H9 (cell line): ENCODE measurements at regions not wholly inside any gene's neighbourhood (a gene's known extent, or its start where the extent isn't known, plus 50 kb on each side); places are given as distances from the start of the nearest gene placed in this dataset.

Source experiments
- DNase-seq: peaks from one replicate; pipeline ENCODE4 v3.0.0-alpha.2; 2017
- H2AFZ ChIP-seq: one replicate; pipeline ENCODE4 v1.6.1; 2013; ENCODE audit warnings: mild to moderate bottlenecking, low read length, control low read depth, moderate library complexity
- H2AK5ac ChIP-seq: 2 replicates; pipeline ENCODE4 v1.6.1; 2013; ENCODE audit warnings: low read length, control low read depth, mixed read lengths; ENCODE audit not compliant: insufficient read length
- H2BK120ac ChIP-seq: one replicate; pipeline ENCODE4 v1.6.1; 2013; ENCODE audit warnings: low read depth, mild to moderate bottlenecking, low read length, control low read depth, inconsistent platforms; ENCODE audit not compliant: poor library complexity, severe bottlenecking
- H2BK12ac ChIP-seq: 2 replicates; pipeline ENCODE4 v1.6.1; 2013; ENCODE audit warnings: low read length, control low read depth, mixed read lengths, low read depth; ENCODE audit not compliant: insufficient read length
- H2BK15ac ChIP-seq: 2 replicates; pipeline ENCODE4 v1.6.1; 2013; ENCODE audit warnings: low read depth, low read length, control low read depth
- H2BK20ac ChIP-seq: one replicate; pipeline ENCODE4 v1.6.1; 2013; ENCODE audit warnings: low read depth, mild to moderate bottlenecking, low read length, control low read depth, inconsistent platforms; ENCODE audit not compliant: poor library complexity, severe bottlenecking
- H2BK5ac ChIP-seq: 2 replicates; pipeline ENCODE4 v1.6.1; 2013; ENCODE audit warnings: low read length, control low read depth, mixed read lengths; ENCODE audit not compliant: insufficient read length
- H3K14ac ChIP-seq: 2 replicates; pipeline ENCODE4 v1.6.1; 2013; ENCODE audit warnings: low read length, control low read depth; ENCODE audit not compliant: insufficient read depth
- H3K18ac ChIP-seq: 2 replicates; pipeline ENCODE4 v1.6.1; 2013; ENCODE audit warnings: low read depth, mild to moderate bottlenecking, mixed read lengths, low read length, control low read depth; ENCODE audit not compliant: insufficient read length
- H3K23ac ChIP-seq: 2 replicates; pipeline ENCODE4 v1.6.1; 2013; ENCODE audit warnings: low read length, control low read depth, mixed read lengths, low read depth; ENCODE audit not compliant: insufficient read length
- H3K23me2 ChIP-seq: 2 replicates; pipeline ENCODE4 v1.6.1; 2013; ENCODE audit warnings: low read depth, mild to moderate bottlenecking, mixed read lengths, low read length, control low read depth; ENCODE audit not compliant: insufficient read length, poor library complexity, severe bottlenecking
- H3K27ac ChIP-seq: 2 replicates; pipeline ENCODE4 v1.5.1; 2013; ENCODE audit warnings: low read length, control low read depth, mixed read lengths, low read depth; ENCODE audit not compliant: insufficient read length
- H3K27me3 ChIP-seq: 2 replicates; pipeline ENCODE4 v1.6.1; 2013; ENCODE audit warnings: low read length, control low read depth, inconsistent platforms; ENCODE audit not compliant: insufficient read depth
- H3K4ac ChIP-seq: 2 replicates; pipeline ENCODE4 v1.6.1; 2013; ENCODE audit warnings: low read depth, mild to moderate bottlenecking, control low read depth, inconsistent platforms, low read length, moderate library complexity
- H3K4me1 ChIP-seq: 2 replicates; pipeline ENCODE4 v1.6.1; 2013; ENCODE audit warnings: low read length, control low read depth, inconsistent platforms; ENCODE audit not compliant: insufficient read depth
- H3K4me2 ChIP-seq: 2 replicates; pipeline ENCODE4 v1.6.1; 2013; ENCODE audit warnings: low read length, control low read depth, mixed read lengths; ENCODE audit not compliant: insufficient read length, insufficient read depth
- H3K56ac ChIP-seq: 2 replicates; pipeline ENCODE4 v1.6.1; 2013; ENCODE audit warnings: low read depth, mild to moderate bottlenecking, mixed read lengths, low read length, control low read depth; ENCODE audit not compliant: insufficient read length
- H3K79me1 ChIP-seq: 2 replicates; pipeline ENCODE4 v1.6.1; 2013; ENCODE audit warnings: low read depth, mild to moderate bottlenecking, moderate library complexity, low read length, control low read depth, inconsistent platforms; ENCODE audit not compliant: insufficient read depth, poor library complexity, severe bottlenecking
- H3K79me2 ChIP-seq: 2 replicates; pipeline ENCODE4 v1.6.1; 2013; ENCODE audit warnings: low read length, control low read depth, inconsistent platforms; ENCODE audit not compliant: insufficient read depth
- H3K9ac ChIP-seq: 2 replicates; pipeline ENCODE4 v1.6.1; 2013; ENCODE audit warnings: low read length, control low read depth, mixed read lengths; ENCODE audit not compliant: insufficient read length; ENCODE audit errors: extremely low read depth
- H3K9me3 ChIP-seq: one replicate; pipeline ENCODE4 v1.6.1; 2013; ENCODE audit warnings: low read depth, low read length, inconsistent platforms; ENCODE audit not compliant: control insufficient read depth
- H3T11ph ChIP-seq: one replicate; pipeline ENCODE4 v1.6.1; 2013; ENCODE audit warnings: mild to moderate bottlenecking, low read length, control low read depth, inconsistent platforms
- H4K20me1 ChIP-seq: one replicate; pipeline ENCODE4 v1.6.1; 2013; ENCODE audit not compliant: control insufficient read depth, insufficient read length, insufficient read depth
- H4K5ac ChIP-seq: 2 replicates; pipeline ENCODE4 v1.6.1; 2013; ENCODE audit warnings: low read depth, mild to moderate bottlenecking, mixed read lengths, low read length, control low read depth; ENCODE audit not compliant: insufficient read length
- H4K8ac ChIP-seq: replicated peaks from 2 replicates; pipeline ENCODE4 v1.6.1; 2013; ENCODE audit warnings: low read length, control low read depth, mixed read lengths, low read depth; ENCODE audit not compliant: insufficient read length
- H4K91ac ChIP-seq: 2 replicates; pipeline ENCODE4 v1.6.1; 2013; ENCODE audit warnings: low read depth, mild to moderate bottlenecking, moderate library complexity, mixed read lengths, low read length, control low read depth; ENCODE audit not compliant: insufficient read length
- H3K27ac Mint-ChIP-seq, 3 experiments: 2 replicates in 2 of 3; 3 replicates in 1 of 3; pipeline ENCODE4 v1.8.0; 2020 to 2021; ENCODE audit warnings: mixed read lengths in 3 of 3, mild to moderate bottlenecking in 1 of 3, moderate library complexity in 1 of 3
- H3K27me3 Mint-ChIP-seq: 2 replicates; pipeline ENCODE4 v1.8.0; 2021; ENCODE audit warnings: low read depth, mild to moderate bottlenecking, moderate library complexity, mixed read lengths
- H3K36me3 Mint-ChIP-seq, 3 experiments: 2 replicates in 2 of 3; 3 replicates in 1 of 3; pipeline ENCODE4 v1.8.0; 2020 to 2021; ENCODE audit warnings: low read depth in 3 of 3, mixed read lengths in 3 of 3; ENCODE audit not compliant: insufficient read depth in 1 of 3
- H3K4me1 Mint-ChIP-seq, 2 experiments: 2 replicates each; pipeline ENCODE4 v1.8.0; 2020; ENCODE audit warnings: mixed read lengths in 2 of 2
- H3K4me3 Mint-ChIP-seq, 2 experiments: 2 replicates in 1 of 2; 3 replicates in 1 of 2; pipeline ENCODE4 v1.8.0; 2020 to 2021; ENCODE audit warnings: mild to moderate bottlenecking in 2 of 2, mixed read lengths in 2 of 2, moderate library complexity in 1 of 2
- H3K9me3 Mint-ChIP-seq, 2 experiments: 2 replicates in 1 of 2; 3 replicates in 1 of 2; pipeline ENCODE4 v1.8.0; 2020; ENCODE audit warnings: mild to moderate bottlenecking in 2 of 2, mixed read lengths in 2 of 2, moderate library complexity in 1 of 2
- CTCF ChIP-seq: fragments of 200-600 bp; sonication (generic); conservative IDR thresholded peaks from 3 replicates; pipeline ENCODE4 v1.8.0; 2021; ENCODE audit warnings: antibody characterized with exemption, mild to moderate bottlenecking
- WGBS: extraction: QIAGEN DNeasy Blood & Tissue Kit; methylation state at CpG from one replicate; pipeline ENCODE4 v1.1.7; 2013; ENCODE audit warnings: missing lambda C conversion rate, low lambda C conversion rate, mixed read lengths; ENCODE audit not compliant: insufficient read length; ENCODE audit errors: extremely low coverage; 5-methylcytosine and 5-hydroxymethylcytosine counted together

DNA sequence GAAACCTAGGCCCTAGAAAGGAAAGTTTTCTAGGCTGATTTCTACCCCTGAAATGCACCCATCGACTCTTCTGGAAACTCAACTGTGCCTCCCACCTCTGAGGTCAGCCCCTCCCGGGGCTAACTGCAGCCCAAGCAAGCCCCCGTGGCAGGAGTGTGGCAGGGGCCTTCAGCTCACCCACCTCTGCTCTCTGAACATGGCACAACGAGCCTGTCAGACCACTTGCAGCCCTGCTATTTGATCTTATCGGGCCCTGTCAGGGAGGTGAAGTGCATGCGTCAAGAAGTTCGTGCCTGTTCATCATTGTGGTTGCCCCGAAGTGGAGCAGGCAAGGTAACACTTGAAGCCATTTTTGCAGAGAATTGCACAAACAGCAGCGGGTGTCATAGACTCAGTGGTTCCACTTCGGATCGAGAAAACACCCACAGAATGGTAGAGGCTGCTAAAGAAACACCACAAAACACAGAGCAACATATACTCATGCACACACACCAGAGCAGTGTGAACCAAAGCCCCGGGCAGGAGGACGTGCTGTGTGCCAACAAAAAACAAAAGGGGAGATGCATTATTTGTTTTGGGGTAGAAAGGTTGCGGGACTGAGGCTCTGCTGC lies 262.7 kb downstream of the ETS1 start:
- Histone ChIP-seq H2BK12ac (no peak overlapping the region), H2AK5ac (no peak overlapping the region), H3K9ac (no peak overlapping the region), H3K79me2 (no peaks in the 10 kb centered on the region), H3K79me1 (no peaks in the 10 kb centered on the region), H4K8ac (no peak overlapping the region), H4K91ac (no peak overlapping the region), H3K23me2 (no peaks in the 10 kb centered on the region), H2BK5ac (no peak overlapping the region), H3T11ph (no peak overlapping the region), H4K5ac (no peak overlapping the region), H2BK20ac (no peak overlapping the region), H4K20me1 (no peaks in the 10 kb centered on the region), H2AFZ (no peak overlapping the region), H3K27me3 (no peaks in the 10 kb centered on the region), H3K4me2 (no peak overlapping the region), H3K9me3 (no peaks in the 10 kb centered on the region), H3K14ac (no peak overlapping the region), H2BK15ac (no peak overlapping the region), H3K4me1 (no peaks in the 10 kb centered on the region), H3K27ac (no peak overlapping the region), H2BK120ac (no peak overlapping the region), H3K4ac (no peak overlapping the region), H3K23ac (no peak overlapping the region), H3K18ac (no peak overlapping the region), H3K56ac (no peak overlapping the region)
- H3K4me3 Mint-ChIP-seq: no peak overlapping the region
- peaks cover 2% of the 10 kb centered on the region; the same call in 1 of the 2 replicates for H3K27me3 Mint-ChIP-seq
- WGBS: no CpG with 5 or more reads among the region's 14 CpGs
- no peaks in the 10 kb centered on the region for H3K9me3 Mint-ChIP-seq
- DNase-seq: no peak
- H3K27ac Mint-ChIP-seq: no peak overlapping the region
- H3K4me1 Mint-ChIP-seq: no peaks in the 10 kb centered on the region
- no peaks in the 10 kb centered on the region for H3K36me3 Mint-ChIP-seq
- TF ChIP-seq CTCF: no peak
